Stimulated activated CD8-positive, alpha-beta memory T cell treated with anti-CD3 and anti-CD28 coated beads, Interleukin-7, amount 100 ng/mL, for 1 hour (primary cell): ENCODE measurements at regions not wholly inside any gene's neighbourhood (a gene's known extent, or its start where the extent isn't known, plus 50 kb on each side); places are given as distances from the start of the nearest gene placed in this dataset.

ENCODE experiments used
- DNase-seq, 2 donors: peaks; one replicate each; pipeline ENCODE4 v3.0.0-alpha.2; 2020; ENCODE audit warnings: low read depth in 2 of 2

GRCh38 chr10:113259576-113260226 is 293.2 kb upstream of the HABP2 start:
- DNase-seq: no peak

GRCh38 chr10:113261161-113261560 is 291.7 kb upstream of the HABP2 start:
- no peak for DNase-seq

- no peak for DNase-seq
Observed at GRCh38 chr10:113261611-113262091, 291.2 kb upstream of the HABP2 start.

- DNase-seq: no peak
Observed at GRCh38 chr10:113263056-113263455, 289.8 kb upstream of the HABP2 start.

GRCh38 chr10:113264333-113265131 is 288.3 kb upstream of the HABP2 start:
- DNase-seq: no peak

GRCh38 chr10:113266147-113266546 is 286.7 kb upstream of the HABP2 start:
- DNase-seq: no peak

- DNase-seq: no peak
Observed at GRCh38 chr10:113267619-113268562, 285.0 kb upstream of the HABP2 start.

- DNase-seq: no peak
Observed at GRCh38 chr10:113269333-113269732, 283.5 kb upstream of the HABP2 start.

- no peak for DNase-seq
Observed at GRCh38 chr10:113272511-113272910, 280.3 kb upstream of the HABP2 start.

GRCh38 chr10:113273181-113274163 is 279.4 kb upstream of the HABP2 start:
- DNase-seq: no peak

- DNase-seq: no peak
Observed at GRCh38 chr10:113274176-113274829, 278.6 kb upstream of the HABP2 start.

GRCh38 chr10:113278221-113278620 is 274.6 kb upstream of the HABP2 start:
- no peak for DNase-seq

GRCh38 chr10:113278664-113279063 is 274.2 kb upstream of the HABP2 start:
- no peak for DNase-seq

GRCh38 chr10:113279262-113279661 is 273.6 kb upstream of the HABP2 start:
- no peak for DNase-seq

- no peak for DNase-seq
Observed at GRCh38 chr10:113282564-113282963, 270.3 kb upstream of the HABP2 start.

GRCh38 chr10:113283189-113283588 is 269.7 kb upstream of the HABP2 start:
- no peak for DNase-seq

- DNase-seq: no peak
Observed at GRCh38 chr10:113284635-113285034, 268.2 kb upstream of the HABP2 start.

- no peak for DNase-seq
Observed at GRCh38 chr10:113285305-113285704, 267.5 kb upstream of the HABP2 start.

- DNase-seq: no peak
Observed at GRCh38 chr10:113287592-113287991, 265.3 kb upstream of the HABP2 start.

GRCh38 chr10:113290137-113290536 is 262.7 kb upstream of the HABP2 start:
- DNase-seq: no peak
